ENCODE measurements at regions not wholly inside any gene's neighbourhood (a gene's known extent, or its start where the extent isn't known, plus 50 kb on each side); places are given as distances from the start of the nearest gene placed in this dataset.

GRCh38 chr22:26732284-26732683, 74.9 kb downstream of the MIAT start:
- H3K27me3 ChIP-seq: no peaks in the 10 kb centered on the region
- no peak for DNase-seq
- H3K9me3 ChIP-seq: no peaks in the 10 kb centered on the region
- H3K36me3 ChIP-seq: peaks cover 5 to 11% (median 6%) of the 10 kb centered on the region in 3 donors
- no peak overlapping the region for H3K4me3 ChIP-seq
- TF ChIP-seq CTCF (IDR thresholded peaks at IDR 0.05): no peak
- intact Hi-C loops (cut with DNase I; ENCODE audit: low total_unique reads): no loop called here
- no peaks in the 10 kb centered on the region for H3K4me1 ChIP-seq
- H3K27ac ChIP-seq: no peak overlapping the region

GRCh38 chr22:26734339-26735018, 77.1 kb downstream of the MIAT start:
- no peak overlapping the region for H3K4me3 ChIP-seq
- DNase-seq: no peak
- no peak overlapping the region for H3K27ac ChIP-seq
- H3K36me3 ChIP-seq: peaks cover 0 to 8% (median 5%) of the 10 kb centered on the region in 3 donors
- no peaks in the 10 kb centered on the region for H3K9me3 ChIP-seq
- no peaks in the 10 kb centered on the region for H3K4me1 ChIP-seq
- intact Hi-C loops (cut with DNase I; ENCODE audit: low total_unique reads): no loop called here
- no peaks in the 10 kb centered on the region for H3K27me3 ChIP-seq
- TF ChIP-seq CTCF (IDR thresholded peaks at IDR 0.05): no peak

GRCh38 chr22:26735019-26735409, 77.6 kb downstream of the MIAT start:
- H3K4me3 ChIP-seq: no peak overlapping the region
- H3K9me3 ChIP-seq: no peaks in the 10 kb centered on the region
- no peaks in the 10 kb centered on the region for H3K4me1 ChIP-seq
- TF ChIP-seq CTCF (IDR thresholded peaks at IDR 0.05): no peak
- no peak for DNase-seq
- peaks cover 0 to 8% (median 5%) of the 10 kb centered on the region in 3 donors for H3K36me3 ChIP-seq
- H3K27ac ChIP-seq: no peak overlapping the region
- no peaks in the 10 kb centered on the region for H3K27me3 ChIP-seq
- intact Hi-C loops (cut with DNase I; ENCODE audit: low total_unique reads): no loop called here

- no peak overlapping the region for H3K27ac ChIP-seq
- no peaks in the 10 kb centered on the region for H3K4me1 ChIP-seq
- DNase-seq: no peak
- no peak for TF ChIP-seq CTCF (IDR thresholded peaks at IDR 0.05)
- no peaks in the 10 kb centered on the region for H3K27me3 ChIP-seq
- H3K36me3 ChIP-seq: peaks cover 5 to 8% (median 5%) of the 10 kb centered on the region in 3 donors
- H3K4me3 ChIP-seq: no peak overlapping the region
- H3K9me3 ChIP-seq: no peaks in the 10 kb centered on the region
- intact Hi-C loops (cut with DNase I; ENCODE audit: low total_unique reads): no loop called here
Observed at GRCh38 chr22:26737262-26737661, 79.9 kb downstream of the MIAT start.

- TF ChIP-seq CTCF (IDR thresholded peaks at IDR 0.05): no peak
- Histone ChIP-seq H3K9me3 (no peaks in the 10 kb centered on the region), H3K27me3 (no peaks in the 10 kb centered on the region), H3K4me1 (no peaks in the 10 kb centered on the region), H3K27ac (no peak overlapping the region), H3K36me3 (peaks cover 0 to 8% (median 5%) of the 10 kb centered on the region in 3 donors), H3K4me3 (no peak overlapping the region)
- no peak for DNase-seq
- intact Hi-C loops (cut with DNase I; ENCODE audit: low total_unique reads): no loop called here
Observed at GRCh38 chr22:26740253-26740652, 82.9 kb downstream of the MIAT start.

Measured in tibial artery (tissue), 4 donors.